Dendritic cell treated with granulocyte-macrophage colony-stimulating factor and Interleukin-4, amounts not matched to agents 40 ng/mL and 50 ng/mL, for 4 days (primary cell): ENCODE measurements at regions not wholly inside any gene's neighbourhood (a gene's known extent, or its start where the extent isn't known, plus 50 kb on each side); places are given as distances from the start of the nearest gene placed in this dataset.

Experiments
- H3K27ac Mint-ChIP-seq: one replicate; pipeline ENCODE4 v1.8.0; 2022; ENCODE audit warnings: mild to moderate bottlenecking, mixed read lengths
- H3K27me3 Mint-ChIP-seq: one replicate; pipeline ENCODE4 v1.8.0; 2022; ENCODE audit warnings: mild to moderate bottlenecking, mixed read lengths
- H3K36me3 Mint-ChIP-seq: one replicate; pipeline ENCODE4 v1.8.0; 2022; ENCODE audit warnings: low read depth, mixed read lengths
- H3K4me1 Mint-ChIP-seq: one replicate; pipeline ENCODE4 v1.8.0; 2022; ENCODE audit warnings: low read depth, mixed read lengths
- H3K4me3 Mint-ChIP-seq: one replicate; pipeline ENCODE4 v1.8.0; 2022; ENCODE audit warnings: mild to moderate bottlenecking, moderate library complexity, mixed read lengths
- H3K9me3 Mint-ChIP-seq: one replicate; pipeline ENCODE4 v1.8.0; 2022; ENCODE audit warnings: mixed read lengths
- intact Hi-C: fragments of 100-400 bp; cut with micrococcal nuclease; formaldehyde crosslinking; loops from one replicate; pipeline ENCODE4 v1.15.0; 2022

DNA sequence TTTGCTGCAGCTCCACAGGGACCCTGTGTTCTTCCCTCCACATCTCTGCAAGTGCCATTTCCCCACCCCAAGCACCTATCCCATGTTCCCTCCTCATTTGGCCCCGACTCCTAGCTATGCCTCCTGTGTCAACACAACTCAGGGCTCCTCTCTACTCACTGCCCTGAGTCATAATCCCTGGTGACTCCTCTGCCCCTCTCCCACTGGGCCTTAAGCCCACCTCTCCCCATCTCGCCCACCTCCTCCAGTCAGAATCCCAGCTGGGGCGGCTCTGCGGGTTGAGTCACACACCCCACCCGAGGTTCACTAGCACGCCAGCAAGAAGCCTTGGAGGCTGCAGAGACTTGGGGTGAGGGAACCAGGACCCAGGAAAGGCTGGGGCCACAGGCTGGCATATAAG lies 346.2 kb downstream of the FOXL1 start:
- no peaks in the 10 kb centered on the region for H3K9me3 Mint-ChIP-seq
- no peak overlapping the region for H3K27ac Mint-ChIP-seq
- intact Hi-C loops, result no loop called here
- no peaks in the 10 kb centered on the region for H3K4me1 Mint-ChIP-seq
- H3K4me3 Mint-ChIP-seq, result no peak overlapping the region
- H3K27me3 Mint-ChIP-seq, result peaks cover 59% of the 10 kb centered on the region
- no peaks in the 10 kb centered on the region for H3K36me3 Mint-ChIP-seq

DNA sequence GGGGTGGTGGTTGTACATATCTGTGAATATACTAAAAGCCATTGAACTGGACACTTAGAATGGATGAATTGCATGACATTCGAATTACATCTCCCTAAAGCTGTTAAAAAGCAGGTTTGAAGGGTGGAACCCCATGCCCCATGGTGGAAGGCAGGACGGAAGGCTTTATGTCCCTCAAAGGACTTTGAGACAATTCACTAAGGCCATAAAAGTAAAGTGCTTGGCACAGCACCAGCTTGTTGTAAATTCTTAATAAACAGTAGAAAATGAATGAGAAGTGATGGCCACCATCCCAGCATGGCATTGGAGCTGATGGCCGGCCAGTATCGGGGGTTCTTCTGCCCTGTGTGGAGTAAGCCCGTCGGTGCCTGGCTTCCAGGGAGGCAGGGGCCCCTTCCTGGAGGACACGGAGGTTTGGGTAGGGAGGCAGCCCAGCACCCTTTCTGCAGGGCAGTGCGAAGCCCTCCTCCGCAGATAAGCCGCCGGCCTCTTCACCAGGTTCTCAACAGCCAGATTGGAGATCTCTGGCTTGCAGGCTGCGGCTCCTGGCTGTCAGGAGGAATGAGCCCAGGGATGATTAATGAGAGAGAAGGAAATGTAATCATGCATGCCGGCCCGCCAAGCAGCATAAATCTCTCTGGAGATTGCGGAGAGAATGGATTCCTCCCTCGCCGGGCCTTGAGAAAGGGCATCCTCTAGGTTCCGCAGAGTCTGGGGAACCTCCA lies 346.9 kb downstream of the FOXL1 start:
- Mint-ChIP-seq H3K9me3 (no peaks in the 10 kb centered on the region), H3K27ac (no peak overlapping the region), H3K27me3 (peaks cover 54% of the 10 kb centered on the region), H3K4me3 (no peak overlapping the region), H3K4me1 (no peaks in the 10 kb centered on the region), H3K36me3 (no peaks in the 10 kb centered on the region)
- intact Hi-C loops, result no loop called here

DNA sequence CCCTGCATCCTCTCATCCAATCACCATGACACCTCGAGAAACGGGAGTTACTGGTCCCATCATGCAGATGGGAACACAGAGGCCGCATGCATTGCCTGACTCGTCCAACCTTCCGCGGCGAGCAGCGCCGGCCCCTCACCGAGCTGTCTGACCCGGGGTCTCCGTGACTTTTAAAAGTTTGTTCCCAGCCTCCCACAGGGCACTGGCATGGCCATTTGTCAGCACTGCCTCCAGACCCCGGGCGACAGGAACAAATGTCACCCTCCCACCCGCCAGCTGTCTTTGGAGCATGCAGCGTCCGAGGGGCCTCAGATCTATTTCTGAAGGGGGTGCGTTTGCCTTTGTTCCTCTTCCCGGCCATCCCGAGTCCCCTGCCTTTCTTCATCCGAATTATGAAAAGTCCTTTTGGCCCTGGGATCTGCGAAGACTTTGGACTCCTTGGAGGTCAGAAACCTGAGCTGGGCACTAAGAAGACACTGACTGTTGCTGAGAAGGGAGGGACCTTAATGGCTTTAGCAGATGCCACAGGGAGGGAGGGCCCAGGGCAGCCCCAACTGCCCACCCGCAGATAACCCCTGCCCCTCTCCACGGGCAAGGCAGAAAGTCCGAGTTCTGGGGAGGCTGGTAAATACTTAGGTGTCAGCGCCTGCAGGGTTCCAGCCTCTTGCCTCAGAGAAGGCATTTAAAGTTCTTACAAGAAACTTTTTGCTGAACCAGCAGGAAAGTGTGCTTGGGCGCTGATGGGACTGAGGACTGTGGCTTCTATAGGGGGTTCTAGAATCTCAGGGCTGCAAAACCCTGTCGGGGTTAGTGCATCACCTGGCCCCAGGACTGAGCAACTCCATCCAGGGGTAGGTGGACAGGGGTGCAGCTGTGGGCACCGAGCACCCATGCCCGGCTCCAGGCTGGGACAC lies 348.1 kb downstream of the FOXL1 start:
- Mint-ChIP-seq H3K27ac (no peak overlapping the region), H3K27me3 (peaks cover 50% of the 10 kb centered on the region), H3K4me1 (no peaks in the 10 kb centered on the region), H3K36me3 (no peaks in the 10 kb centered on the region), H3K9me3 (no peaks in the 10 kb centered on the region), H3K4me3 (no peak overlapping the region)
- intact Hi-C loops, result no loop called here

DNA sequence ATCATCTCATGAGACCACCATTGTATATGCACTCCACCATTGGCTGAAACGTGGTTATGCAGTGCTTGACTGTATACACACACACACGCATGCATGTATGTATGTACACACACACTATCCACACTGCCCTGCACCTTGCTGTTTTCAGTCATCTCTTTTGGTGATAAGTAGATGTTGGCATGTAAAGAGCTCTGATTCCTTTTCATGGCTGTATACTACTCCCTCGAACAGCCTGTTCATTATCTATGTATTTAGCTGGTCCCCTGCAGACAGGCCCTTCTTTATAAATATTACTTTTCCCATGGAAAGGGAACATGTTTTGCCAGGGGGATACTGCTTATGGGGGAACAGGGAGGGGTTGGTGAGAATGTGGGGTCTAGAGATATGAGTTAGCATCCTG lies 349.4 kb downstream of the FOXL1 start:
- no peak overlapping the region for H3K27ac Mint-ChIP-seq
- no peaks in the 10 kb centered on the region for H3K4me1 Mint-ChIP-seq
- no peaks in the 10 kb centered on the region for H3K36me3 Mint-ChIP-seq
- no peak overlapping the region for H3K4me3 Mint-ChIP-seq
- peaks cover 41% of the 10 kb centered on the region for H3K27me3 Mint-ChIP-seq
- intact Hi-C loops, result no loop called here
- H3K9me3 Mint-ChIP-seq, result no peaks in the 10 kb centered on the region

DNA sequence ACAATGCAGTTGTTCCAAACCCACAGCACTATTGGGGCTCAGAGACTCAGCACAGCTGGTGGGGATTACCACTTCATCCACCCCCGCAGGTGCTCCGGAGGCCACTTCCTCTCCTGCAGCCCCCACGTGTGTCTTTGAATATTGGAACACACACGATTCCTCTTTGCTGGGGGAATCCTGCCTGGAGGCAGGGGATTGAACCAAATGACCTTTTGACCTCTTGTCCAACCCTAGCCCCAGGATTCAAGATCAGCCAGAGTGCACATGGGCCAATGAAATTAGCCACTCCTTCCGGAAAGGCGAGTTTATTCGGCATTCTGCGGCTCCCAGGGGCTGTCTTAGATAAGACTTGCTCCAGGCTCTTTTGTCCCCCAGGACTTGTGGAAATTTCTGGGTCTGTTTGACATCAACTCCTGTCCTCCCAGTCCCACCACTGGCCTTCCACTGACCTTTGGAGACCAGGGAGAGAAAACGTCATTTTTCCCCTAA lies 350.2 kb downstream of the FOXL1 start:
- H3K4me3 Mint-ChIP-seq, result no peak overlapping the region

DNA sequence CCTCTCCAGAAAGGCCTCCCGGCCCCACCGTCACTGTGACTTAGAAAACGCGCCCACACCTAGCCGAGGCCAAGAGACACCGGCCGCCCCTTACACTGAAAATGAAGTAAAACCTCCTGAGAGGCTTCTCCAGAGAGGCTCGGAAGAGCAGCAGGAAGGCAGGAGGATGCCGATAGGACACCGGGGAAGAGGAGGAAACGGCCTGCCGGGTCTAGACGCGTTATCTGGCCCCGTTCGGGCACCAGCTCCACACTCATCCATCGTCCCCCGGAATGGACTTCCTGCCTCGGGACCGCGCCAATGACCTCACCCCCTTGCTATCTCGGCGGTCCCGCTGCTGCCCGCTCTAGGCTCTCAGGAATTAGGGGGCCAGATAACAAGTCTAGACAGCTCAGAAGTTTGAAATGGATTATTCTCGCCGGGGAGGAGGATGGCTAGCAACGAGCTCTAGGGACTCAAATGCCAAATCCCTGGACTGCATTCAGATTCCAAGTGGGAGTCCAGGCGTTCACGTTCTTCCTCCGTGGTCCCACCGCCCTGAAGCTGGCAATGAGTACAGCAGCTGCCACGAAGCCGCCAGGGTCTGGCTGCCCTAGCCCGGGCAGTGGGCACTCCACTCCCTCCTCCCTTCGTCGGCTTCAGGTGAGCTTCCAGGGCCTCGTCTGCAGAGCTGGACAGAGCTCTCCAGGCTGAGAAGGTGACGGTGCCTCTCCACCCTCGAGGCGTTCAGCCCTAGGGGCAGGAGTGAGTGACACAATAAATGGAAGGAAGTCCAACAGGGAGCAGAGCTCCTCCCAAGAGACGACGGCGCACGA lies 350.9 kb downstream of the FOXL1 start:
- Mint-ChIP-seq H3K27ac (no peak overlapping the region), H3K4me3 (no peak overlapping the region), H3K36me3 (no peaks in the 10 kb centered on the region), H3K27me3 (peaks cover 30% of the 10 kb centered on the region), H3K4me1 (no peaks in the 10 kb centered on the region), H3K9me3 (no peaks in the 10 kb centered on the region)
- intact Hi-C loops, result no loop called here

More for the DNA sequence above, 350.2 kb downstream of the FOXL1 start:
- H3K9me3 Mint-ChIP-seq, result no peaks in the 10 kb centered on the region
- no peak overlapping the region for H3K27ac Mint-ChIP-seq
- H3K4me1 Mint-ChIP-seq, result no peaks in the 10 kb centered on the region
- H3K27me3 Mint-ChIP-seq, result peaks cover 34% of the 10 kb centered on the region
- no peaks in the 10 kb centered on the region for H3K36me3 Mint-ChIP-seq
- intact Hi-C loops, result no loop called here

DNA sequence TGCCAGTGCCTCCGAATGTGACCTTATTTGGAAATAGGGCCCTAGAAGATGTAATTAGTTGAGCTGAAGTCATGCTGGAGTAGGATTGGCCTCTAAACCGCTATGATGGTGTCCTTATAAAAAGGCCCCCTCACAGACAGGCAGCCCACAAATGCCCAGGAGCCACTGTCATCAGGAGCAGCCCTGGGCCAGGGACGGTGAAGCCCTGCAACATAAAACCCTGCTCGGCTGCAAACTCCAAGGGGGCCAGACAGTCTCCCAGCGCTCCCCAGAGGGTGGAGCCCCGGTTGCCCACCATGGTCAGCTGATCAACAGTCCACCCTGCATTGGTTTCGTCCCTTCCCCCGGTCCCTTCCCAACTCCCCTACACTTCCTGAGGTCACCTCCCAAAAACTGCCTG lies 351.7 kb downstream of the FOXL1 start:
- H3K27me3 Mint-ChIP-seq, result peaks cover 29% of the 10 kb centered on the region
- H3K36me3 Mint-ChIP-seq, result no peaks in the 10 kb centered on the region
- intact Hi-C loops, result no loop called here
- no peak overlapping the region for H3K27ac Mint-ChIP-seq
- H3K9me3 Mint-ChIP-seq, result no peaks in the 10 kb centered on the region
- peaks cover 6% of the 10 kb centered on the region for H3K4me1 Mint-ChIP-seq
- H3K4me3 Mint-ChIP-seq, result no peak overlapping the region

DNA sequence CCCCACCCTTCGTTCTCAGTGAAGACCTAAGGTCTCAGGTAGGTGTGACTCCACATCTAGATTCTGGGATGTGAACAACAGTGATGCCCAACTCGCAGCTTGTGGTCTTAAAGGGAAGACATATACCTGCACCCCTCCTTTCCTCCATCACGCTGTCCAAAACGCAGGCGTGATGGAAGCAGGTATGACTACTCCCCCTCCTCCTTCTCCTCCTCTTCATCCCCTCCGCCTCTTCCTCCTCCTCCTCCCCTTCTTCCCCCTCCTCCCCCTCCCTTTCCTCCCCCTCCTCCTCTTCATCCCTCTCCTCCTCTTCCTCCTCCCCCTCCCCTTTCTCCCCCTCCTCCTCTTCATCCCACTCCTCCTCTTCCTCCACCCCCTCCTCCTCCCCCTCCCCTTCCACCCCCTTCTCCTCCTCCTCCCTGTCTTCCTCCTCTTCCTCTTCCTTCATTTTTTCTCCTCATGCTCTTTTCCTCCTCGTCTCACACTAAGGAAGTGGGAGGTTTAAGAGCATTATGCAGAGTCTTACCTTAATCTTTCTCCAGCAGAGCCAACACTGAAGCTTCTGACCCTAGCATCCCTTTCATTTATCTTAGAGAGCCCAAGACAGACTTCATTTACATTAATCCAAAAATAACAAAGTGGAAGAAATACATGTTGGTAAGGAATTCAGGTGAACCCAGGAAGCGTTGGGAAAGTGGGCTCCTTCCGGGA lies 352.5 kb downstream of the FOXL1 start:
- Mint-ChIP-seq H3K27me3 (peaks cover 29% of the 10 kb centered on the region), H3K9me3 (no peaks in the 10 kb centered on the region), H3K4me3 (no peak overlapping the region), H3K4me1 (peaks cover 8% of the 10 kb centered on the region), H3K27ac (no peak overlapping the region), H3K36me3 (no peaks in the 10 kb centered on the region)
- intact Hi-C loops, result no loop called here

DNA sequence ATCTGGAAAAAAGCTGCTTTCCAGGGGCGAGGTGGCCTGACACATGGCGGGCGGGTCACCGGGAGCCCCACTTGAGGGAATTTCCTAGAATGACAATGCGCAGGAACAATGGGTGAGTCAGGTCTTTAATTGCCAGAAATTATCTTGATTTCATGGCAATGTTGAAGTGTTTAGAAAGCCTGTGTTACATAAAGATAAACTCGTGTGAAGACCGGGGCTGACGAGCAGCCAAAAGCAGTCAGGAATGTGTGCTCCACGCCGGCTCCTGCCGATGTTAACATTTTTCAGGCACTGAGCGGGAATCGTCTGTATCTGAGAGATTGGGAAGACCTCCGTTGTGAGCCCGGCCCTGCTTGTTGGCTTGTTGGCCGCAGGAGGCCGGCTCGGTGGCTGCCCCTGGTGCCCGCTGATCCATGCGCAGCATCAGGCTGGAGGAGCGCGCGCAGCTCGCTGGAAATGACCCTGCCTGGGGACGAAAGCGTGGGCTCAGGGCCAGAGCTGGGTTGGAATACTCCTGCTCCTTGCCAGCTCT lies 353.1 kb downstream of the FOXL1 start:
- intact Hi-C loops, result no loop called here
- Mint-ChIP-seq H3K27me3 (peaks cover 28% of the 10 kb centered on the region), H3K27ac (no peak overlapping the region), H3K9me3 (no peaks in the 10 kb centered on the region), H3K36me3 (no peaks in the 10 kb centered on the region), H3K4me3 (no peak overlapping the region), H3K4me1 (peaks cover 8% of the 10 kb centered on the region)

DNA sequence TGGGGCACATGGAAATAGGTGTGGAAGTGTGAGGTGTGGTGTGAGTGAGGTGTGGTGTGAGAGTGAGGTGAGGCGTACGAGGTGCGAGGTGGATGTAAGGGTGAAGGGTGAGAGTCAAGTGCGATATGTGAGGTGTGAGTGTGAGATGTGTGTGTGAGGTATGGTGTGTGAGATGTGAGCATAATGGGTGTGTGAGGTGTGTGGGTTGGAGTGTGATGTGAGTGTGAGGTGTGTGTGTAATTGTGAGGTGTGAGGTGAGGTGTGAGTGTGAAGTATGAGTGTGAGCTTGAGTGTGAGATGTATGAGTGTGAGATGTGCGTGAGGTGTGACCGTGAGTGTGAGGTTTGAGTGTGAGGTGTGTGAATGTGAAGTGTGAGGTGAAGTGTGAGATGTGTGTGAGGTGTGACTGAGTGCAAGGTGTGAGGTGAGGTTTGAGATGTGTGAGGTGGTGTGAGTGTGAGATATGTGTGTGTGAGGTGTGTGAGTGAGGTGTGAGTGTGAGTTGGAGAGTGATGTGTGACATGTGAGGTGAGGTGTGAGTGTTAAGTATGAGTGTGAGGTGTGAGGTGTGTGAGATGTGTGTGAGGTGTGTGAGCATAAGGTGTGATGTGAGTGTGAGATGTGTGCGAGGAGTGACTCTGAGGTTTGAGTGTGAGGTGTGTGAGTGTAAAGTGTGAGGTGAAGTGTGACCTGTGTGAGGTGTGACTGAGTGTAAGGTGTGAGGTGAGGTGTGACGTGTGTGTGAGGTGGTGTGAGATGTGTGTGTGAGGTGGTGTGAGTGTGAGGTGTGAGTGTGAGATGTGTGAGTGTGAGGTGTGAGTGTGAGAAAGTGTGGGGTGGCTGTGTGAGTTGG lies 354.0 kb downstream of the FOXL1 start:
- Mint-ChIP-seq H3K27me3 (peaks cover 28% of the 10 kb centered on the region), H3K36me3 (no peaks in the 10 kb centered on the region), H3K27ac (no peak overlapping the region), H3K9me3 (no peaks in the 10 kb centered on the region), H3K4me3 (no peak overlapping the region), H3K4me1 (peaks cover 8% of the 10 kb centered on the region)
- intact Hi-C loops, result no loop called here

DNA sequence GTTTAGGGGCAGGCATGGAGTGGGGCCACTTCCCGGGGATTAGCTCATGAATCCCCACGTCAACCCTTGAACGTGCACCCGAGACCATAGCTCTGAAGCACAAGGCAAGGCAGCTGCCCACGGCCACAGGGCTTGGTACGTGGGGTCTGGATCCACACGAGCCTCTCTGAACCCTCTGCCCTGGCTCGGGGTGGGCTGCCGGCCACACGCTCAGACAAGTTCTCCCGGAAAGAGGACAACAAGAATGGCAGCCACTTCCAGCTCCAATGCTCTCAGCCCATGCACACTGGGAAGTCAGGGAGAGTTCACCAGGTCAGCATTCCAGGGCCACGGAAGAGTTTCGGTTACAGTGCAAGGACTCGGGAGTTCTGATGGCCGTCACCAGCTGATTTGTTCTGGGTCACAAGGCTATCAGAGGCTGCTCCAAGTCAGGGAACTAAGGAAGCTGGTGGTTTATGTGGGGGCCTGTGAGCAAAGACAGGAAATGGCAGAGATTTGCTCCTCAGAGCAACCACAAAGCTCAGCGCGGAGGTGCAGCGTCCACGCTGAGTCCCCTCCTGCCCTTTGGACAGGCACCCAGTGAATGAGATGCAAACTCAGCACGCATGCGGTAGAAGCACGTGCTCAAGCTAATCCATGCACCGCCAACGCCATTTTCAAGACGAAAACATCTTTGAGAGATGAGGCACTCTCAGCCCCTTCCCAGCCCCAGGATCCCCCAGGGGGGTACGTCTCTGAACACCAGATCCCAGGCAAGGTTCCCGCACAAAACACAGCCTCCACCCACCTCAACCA lies 356.4 kb downstream of the FOXL1 start:
- Mint-ChIP-seq H3K4me3 (no peak overlapping the region), H3K27me3 (peaks cover 45% of the 10 kb centered on the region), H3K36me3 (no peaks in the 10 kb centered on the region), H3K27ac (no peak overlapping the region), H3K9me3 (peaks cover 7% of the 10 kb centered on the region), H3K4me1 (peaks cover 8% of the 10 kb centered on the region)
- intact Hi-C loops, result no loop called here

DNA sequence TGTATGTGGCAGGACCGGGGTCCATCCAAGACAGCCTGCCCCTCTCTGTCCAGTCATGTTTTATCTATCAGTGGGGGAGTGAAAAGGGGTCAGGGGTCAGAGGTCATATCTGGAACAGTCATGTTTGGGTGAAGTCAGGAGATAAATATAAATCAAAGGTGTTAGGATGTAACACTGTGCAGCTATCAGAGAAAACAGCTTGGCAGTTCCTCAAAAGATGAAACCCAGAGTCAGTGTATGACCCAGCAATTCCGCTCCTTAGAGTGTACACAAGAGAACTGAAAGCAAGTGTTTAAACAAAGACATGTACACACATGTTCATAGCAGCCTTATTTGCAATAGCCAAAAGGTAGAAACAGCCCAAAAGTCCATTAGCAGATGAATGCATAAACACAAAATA lies 361.3 kb downstream of the FOXL1 start:
- Mint-ChIP-seq H3K4me3 (no peak overlapping the region), H3K9me3 (peaks cover 14% of the 10 kb centered on the region), H3K4me1 (peaks cover 6% of the 10 kb centered on the region), H3K27ac (no peak overlapping the region), H3K36me3 (no peaks in the 10 kb centered on the region), H3K27me3 (peaks cover 46% of the 10 kb centered on the region)
- intact Hi-C loops, result no loop called here
